Natural killer cell (primary cell): ENCODE measurements at regions not wholly inside any gene's neighbourhood (a gene's known extent, or its start where the extent isn't known, plus 50 kb on each side); places are given as distances from the start of the nearest gene placed in this dataset.
A peak's percentile ranks its signal among the peaks of the same experiment; 100 is the strongest.

Source experiments
- ATAC-seq, 3 donors: fragments of 150-1000 bp in 2 of 3; fragments of 200-7000 bp in 1 of 3; cut with Tn5 transposase; 1 replicate in 1 of 3; 2 replicates in 2 of 3; pipeline ENCODE4 v1.10.0; 2021; ENCODE audit warnings: mild to moderate bottlenecking in 2 of 3, moderate library complexity in 2 of 3
- DNase-seq, 2 donors: peaks; one replicate each; pipeline versions ENCODE4 v3.0.0 to v3.0.0-alpha.2; 2013 to 2021; ENCODE audit warnings: mixed read lengths in 1 of 2
- H3K27ac ChIP-seq: one replicate; pipeline ENCODE4 v1.5.1; 2013; ENCODE audit warnings: mild to moderate bottlenecking, low read length
- H3K27me3 ChIP-seq: one replicate; pipeline ENCODE4 v1.6.1; 2013; ENCODE audit warnings: low read length; ENCODE audit not compliant: control insufficient read depth, insufficient read depth
- H3K36me3 ChIP-seq: one replicate; pipeline ENCODE4 v1.6.1; 2013; ENCODE audit warnings: low read length; ENCODE audit not compliant: control insufficient read depth, insufficient read depth
- H3K4me1 ChIP-seq: one replicate; pipeline ENCODE4 v1.6.1; 2013; ENCODE audit warnings: low read length; ENCODE audit not compliant: control insufficient read depth, insufficient read depth
- H3K4me3 ChIP-seq: one replicate; pipeline ENCODE4 v1.5.1; 2013; ENCODE audit warnings: low read length
- H3K9me3 ChIP-seq: one replicate; pipeline ENCODE4 v1.6.1; 2013; ENCODE audit warnings: low read length; ENCODE audit not compliant: control insufficient read depth, insufficient read depth
- H3K27ac Mint-ChIP-seq, 2 donors: one replicate each; pipeline ENCODE4 v1.8.0; 2022; ENCODE audit warnings: mild to moderate bottlenecking in 2 of 2, mixed read lengths in 2 of 2, moderate library complexity in 1 of 2
- H3K27me3 Mint-ChIP-seq, 2 donors: one replicate each; pipeline ENCODE4 v1.8.0; 2022; ENCODE audit warnings: low read depth in 2 of 2, mixed read lengths in 2 of 2
- H3K36me3 Mint-ChIP-seq: one replicate; pipeline ENCODE4 v1.8.0; 2022; ENCODE audit warnings: mixed read lengths
- H3K4me1 Mint-ChIP-seq, 2 donors: one replicate each; pipeline ENCODE4 v1.8.0; 2022; ENCODE audit warnings: mixed read lengths in 2 of 2
- H3K4me3 Mint-ChIP-seq: one replicate; pipeline ENCODE4 v1.8.0; 2022; ENCODE audit warnings: mild to moderate bottlenecking, moderate library complexity, mixed read lengths
- H3K9me3 Mint-ChIP-seq, 2 donors: one replicate each; pipeline ENCODE4 v1.8.0; 2022; ENCODE audit warnings: mixed read lengths in 2 of 2
- WGBS: methylation state at CpG from one replicate; pipeline ENCODE4 v1.1.7; 2013; ENCODE audit warnings: missing lambda C conversion rate; ENCODE audit not compliant: insufficient coverage; 5-methylcytosine and 5-hydroxymethylcytosine counted together
- intact Hi-C: fragments of 100-400 bp; cut with micrococcal nuclease; formaldehyde crosslinking; loops from one replicate; pipeline ENCODE4 v1.14.2; 2022
- TF ChIP-seq, protein P1 (sequence below): fragments of 200-600 bp; IDR thresholded peaks from one replicate; pipeline ENCODE4 v1.8.0; 2022; ENCODE audit warnings: antibody characterized with exemption

DNA sequence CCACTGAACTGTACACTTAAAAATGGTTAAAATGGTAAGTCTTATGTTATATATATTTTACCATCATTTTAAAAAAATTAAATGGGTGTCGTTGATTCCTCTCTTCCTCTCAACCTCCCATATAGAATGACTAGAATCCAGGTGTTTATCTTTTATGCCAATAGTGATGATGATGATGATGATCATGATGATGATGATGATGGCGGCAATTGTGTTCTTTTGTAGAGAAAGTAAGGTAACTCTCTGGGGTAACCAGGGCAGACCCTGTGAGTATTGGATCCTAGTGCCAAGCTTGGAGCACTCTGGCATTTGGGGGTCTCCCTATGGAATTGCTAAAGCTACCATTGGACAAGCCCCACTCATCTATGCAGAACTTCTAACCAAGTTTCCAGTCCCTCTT lies 113.6 kb downstream of the GLI2 start:
- Histone ChIP-seq H3K4me3 (no peak overlapping the region), H3K36me3 (no peaks in the 10 kb centered on the region), H3K4me1 (no peaks in the 10 kb centered on the region), H3K27me3 (no peaks in the 10 kb centered on the region), H3K27ac (no peak overlapping the region), H3K9me3 (no peaks in the 10 kb centered on the region)
- TF ChIP-seq, protein P1, sequence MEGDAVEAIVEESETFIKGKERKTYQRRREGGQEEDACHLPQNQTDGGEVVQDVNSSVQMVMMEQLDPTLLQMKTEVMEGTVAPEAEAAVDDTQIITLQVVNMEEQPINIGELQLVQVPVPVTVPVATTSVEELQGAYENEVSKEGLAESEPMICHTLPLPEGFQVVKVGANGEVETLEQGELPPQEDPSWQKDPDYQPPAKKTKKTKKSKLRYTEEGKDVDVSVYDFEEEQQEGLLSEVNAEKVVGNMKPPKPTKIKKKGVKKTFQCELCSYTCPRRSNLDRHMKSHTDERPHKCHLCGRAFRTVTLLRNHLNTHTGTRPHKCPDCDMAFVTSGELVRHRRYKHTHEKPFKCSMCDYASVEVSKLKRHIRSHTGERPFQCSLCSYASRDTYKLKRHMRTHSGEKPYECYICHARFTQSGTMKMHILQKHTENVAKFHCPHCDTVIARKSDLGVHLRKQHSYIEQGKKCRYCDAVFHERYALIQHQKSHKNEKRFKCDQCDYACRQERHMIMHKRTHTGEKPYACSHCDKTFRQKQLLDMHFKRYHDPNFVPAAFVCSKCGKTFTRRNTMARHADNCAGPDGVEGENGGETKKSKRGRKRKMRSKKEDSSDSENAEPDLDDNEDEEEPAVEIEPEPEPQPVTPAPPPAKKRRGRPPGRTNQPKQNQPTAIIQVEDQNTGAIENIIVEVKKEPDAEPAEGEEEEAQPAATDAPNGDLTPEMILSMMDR, result no peak
- Mint-ChIP-seq H3K4me3 (no peak overlapping the region), H3K27me3 (no peaks in the 10 kb centered on the region), H3K9me3 (peaks cover 0 to 4% of the 10 kb centered on the region in 2 donors), H3K36me3 (no peaks in the 10 kb centered on the region), H3K4me1 (no peaks in the 10 kb centered on the region), H3K27ac (no peak overlapping the region)
- DNase-seq (no peak), ATAC-seq (no peak)
- intact Hi-C loops, result no loop called here
- WGBS, result 100% methylated on average over 1 of the region's 2 CpGs

DNA sequence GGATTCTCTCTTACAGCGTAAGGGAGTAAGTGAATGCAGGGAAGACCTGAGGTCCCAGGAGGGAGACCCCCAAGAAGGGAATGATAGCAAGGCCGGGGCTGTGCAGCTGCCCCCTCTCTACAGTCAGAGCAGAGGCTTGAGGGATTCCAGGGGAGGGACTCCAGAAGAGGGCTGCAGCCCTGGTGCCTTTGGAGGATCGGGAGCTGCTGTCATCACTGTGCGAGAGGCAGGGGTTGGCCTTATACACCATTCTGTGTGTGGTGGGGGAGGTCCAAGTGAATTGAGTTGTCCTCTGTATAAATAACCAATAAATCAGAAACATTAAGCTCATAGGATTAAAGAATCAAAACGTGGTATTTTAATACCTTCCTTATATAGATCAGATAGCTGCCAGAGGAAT lies 114.9 kb downstream of the GLI2 start:
- H3K27ac ChIP-seq, result no peak overlapping the region
- H3K36me3 ChIP-seq, result no peaks in the 10 kb centered on the region
- H3K9me3 ChIP-seq, result no peaks in the 10 kb centered on the region
- H3K4me3 ChIP-seq, result no peak overlapping the region
- TF ChIP-seq, protein P1, result no peak
- H3K27me3 Mint-ChIP-seq, result no peaks in the 10 kb centered on the region
- peaks cover 0 to 4% of the 10 kb centered on the region in 2 donors for H3K9me3 Mint-ChIP-seq
- H3K27me3 ChIP-seq, result no peaks in the 10 kb centered on the region
- H3K4me1 ChIP-seq, result no peaks in the 10 kb centered on the region
- intact Hi-C loops, result no loop called here
- no peak overlapping the region for H3K4me3 Mint-ChIP-seq
- no peak for ATAC-seq
- no peaks in the 10 kb centered on the region for H3K36me3 Mint-ChIP-seq
- no peak for DNase-seq
- 97% methylated on average over 4 of the region's 5 CpGs for WGBS
- H3K4me1 Mint-ChIP-seq, result no peaks in the 10 kb centered on the region
- no peak overlapping the region for H3K27ac Mint-ChIP-seq

DNA sequence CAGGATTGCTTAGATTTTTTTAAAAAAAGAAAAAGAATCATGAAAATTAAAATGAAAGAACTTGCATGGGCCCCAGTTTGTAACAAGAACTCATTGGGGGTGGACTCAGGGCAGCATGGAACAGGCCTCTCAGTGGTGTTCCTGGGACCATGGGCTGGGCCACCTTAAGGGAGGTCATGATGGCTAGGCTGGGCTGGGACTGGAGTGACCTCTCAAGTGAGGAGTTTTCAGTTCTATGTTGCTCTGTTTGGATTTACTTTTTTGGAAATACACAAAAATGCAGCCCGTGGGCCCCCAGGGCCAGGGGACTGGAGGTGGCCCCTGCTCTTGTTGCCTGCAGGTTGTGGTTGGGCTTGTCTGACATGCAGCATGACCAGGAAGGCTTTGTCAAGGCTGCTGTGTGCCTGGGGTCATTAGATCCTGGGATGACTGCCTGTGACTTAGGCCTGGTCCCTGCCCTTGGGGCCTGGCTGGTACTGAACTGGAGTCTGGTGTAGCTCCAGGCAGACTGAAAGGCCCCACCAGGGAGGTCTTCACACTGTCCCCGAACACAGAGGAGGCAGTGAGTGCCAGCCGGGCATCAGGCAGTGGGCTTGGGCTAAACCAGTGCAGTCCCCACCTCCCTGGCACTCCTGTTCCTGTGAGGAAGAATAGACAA lies 115.6 kb downstream of the GLI2 start:
- Histone ChIP-seq H3K27ac (no peak overlapping the region), H3K36me3 (no peaks in the 10 kb centered on the region), H3K9me3 (no peaks in the 10 kb centered on the region), H3K27me3 (no peaks in the 10 kb centered on the region), H3K4me3 (no peak overlapping the region), H3K4me1 (no peaks in the 10 kb centered on the region)
- Mint-ChIP-seq H3K9me3 (peaks cover 0 to 4% of the 10 kb centered on the region in 2 donors), H3K4me3 (no peak overlapping the region), H3K27me3 (no peaks in the 10 kb centered on the region), H3K36me3 (no peaks in the 10 kb centered on the region), H3K27ac (no peak overlapping the region), H3K4me1 (no peaks in the 10 kb centered on the region)
- intact Hi-C loops, result no loop called here
- WGBS, result 75% methylated on average over 3 of the region's 3 CpGs
- no peak for DNase-seq
- ATAC-seq, result peak in 1 of 3 donors; percentile 29
- TF ChIP-seq, protein P1, result no peak

DNA sequence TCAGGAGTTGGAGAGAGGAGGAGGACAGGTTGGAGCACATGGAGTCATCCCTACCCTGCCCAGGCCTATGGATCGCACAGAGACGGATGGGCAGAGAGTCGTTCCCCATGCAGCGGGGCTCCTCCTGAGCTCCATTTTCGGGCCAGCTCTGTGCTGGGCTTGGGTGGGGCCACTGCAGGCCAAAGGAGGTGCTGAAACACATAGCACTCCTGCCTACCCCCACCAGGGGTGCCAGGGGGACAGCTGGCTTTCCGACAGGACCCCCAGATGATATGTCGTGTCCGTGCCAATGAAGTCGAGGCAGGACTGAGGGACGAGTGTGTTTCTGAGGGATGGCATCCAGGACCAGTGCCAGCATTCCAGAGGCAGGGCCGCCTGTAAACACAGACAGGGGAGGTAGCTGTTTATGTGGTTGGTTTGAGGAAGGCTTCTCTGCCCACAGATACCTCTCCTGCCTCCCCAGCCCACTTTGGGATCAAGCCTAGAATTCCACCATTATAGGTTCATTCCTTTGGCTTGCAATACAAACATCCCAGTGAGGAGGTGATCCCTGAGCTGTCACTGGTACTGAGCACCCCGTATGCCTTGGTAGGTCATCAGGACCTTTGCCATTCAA lies 116.6 kb downstream of the GLI2 start:
- Histone ChIP-seq H3K27me3 (no peaks in the 10 kb centered on the region), H3K36me3 (no peaks in the 10 kb centered on the region), H3K4me3 (no peak overlapping the region), H3K4me1 (no peaks in the 10 kb centered on the region), H3K27ac (no peak overlapping the region), H3K9me3 (no peaks in the 10 kb centered on the region)
- Mint-ChIP-seq H3K9me3 (peaks cover 0 to 4% of the 10 kb centered on the region in 2 donors), H3K36me3 (no peaks in the 10 kb centered on the region), H3K4me3 (no peak overlapping the region), H3K27me3 (no peaks in the 10 kb centered on the region), H3K4me1 (no peaks in the 10 kb centered on the region), H3K27ac (no peak overlapping the region)
- TF ChIP-seq, protein P1, result no peak
- no peak for DNase-seq
- no peak for ATAC-seq
- WGBS, result 89% methylated on average over 11 of the region's 12 CpGs
- intact Hi-C loops, result no loop called here
